ENCODE measurements at regions not wholly inside any gene's neighbourhood (a gene's known extent, or its start where the extent isn't known, plus 50 kb on each side); places are given as distances from the start of the nearest gene placed in this dataset.

- no peak for TF ChIP-seq CTCF (IDR thresholded peaks at IDR 0.05)
- TF ChIP-seq POLR2A (IDR thresholded peaks at IDR 0.05): no peak
Observed at GRCh38 chr6:119523556-119523955, 174.0 kb upstream of the MAN1A1 start.

Data from Peyer's patch (tissue), 4 donors.